PC-3 (cell line): ENCODE measurements at regions not wholly inside any gene's neighbourhood (a gene's known extent, or its start where the extent isn't known, plus 50 kb on each side); places are given as distances from the start of the nearest gene placed in this dataset.

Experiments used
- ATAC-seq: fragments of 200-7000 bp; cut with Tn5 transposase; 2 replicates; pipeline ENCODE4 v1.9.1; 2020; ENCODE audit warnings: mild to moderate bottlenecking, moderate library complexity
- BruUV-seq: library from RNA; stranded (reverse); fragments of 400-500 nt; replicated peaks from 2 replicates; lab custom pipeline; 2021; lab: Mats Ljungman, UMichigan
- CTCF ChIA-PET: fragments of 300-600 bp; sonication (Branson Sonifier 250); formaldehyde crosslinking; loops from one replicate; lab custom pipeline; 2022; ENCODE audit warnings: antibody characterized with exemption; lab: Charles Lee
- POLR2A ChIA-PET: fragments of 300-600 bp; sonication (Branson Sonifier 250); formaldehyde crosslinking; loops from one replicate; lab custom pipeline; 2022; ENCODE audit warnings: antibody characterized with exemption; ENCODE audit not compliant: unreplicated experiment; lab: Charles Lee
- DNase-seq: peaks from one replicate; pipeline ENCODE4 v3.0.0-alpha.2; 2015
- H2AFZ ChIP-seq: fragments of 300-600 bp; sonication (generic); 2 replicates; pipeline ENCODE4 v1.6.0; 2016; ENCODE audit warnings: antibody characterized with exemption, low read length
- H3F3A ChIP-seq: fragments of 300-600 bp; sonication (generic); one replicate; pipeline ENCODE4 v1.6.0; 2017; ENCODE audit warnings: antibody characterized with exemption, low read length, control low read depth, mild to moderate bottlenecking; ENCODE audit not compliant: unreplicated experiment
- H3K27ac ChIP-seq: fragments of 300-600 bp; sonication (generic); 2 replicates; pipeline ENCODE4 v1.5.1; 2016; ENCODE audit warnings: mild to moderate bottlenecking, low read length
- H3K27me3 ChIP-seq: fragments of 300-600 bp; sonication (generic); 2 replicates; pipeline ENCODE4 v1.6.1; 2016; ENCODE audit warnings: low read length, mixed read lengths
- H3K36me3 ChIP-seq: fragments of 300-600 bp; sonication (generic); 2 replicates; pipeline ENCODE4 v1.6.1; 2016; ENCODE audit warnings: low read depth, mixed run types, low read length, mixed read lengths
- H3K4me1 ChIP-seq: fragments of 300-600 bp; sonication (generic); 2 replicates; pipeline ENCODE4 v1.5.1; 2016; ENCODE audit warnings: low read length; ENCODE audit not compliant: insufficient read depth
- H3K4me2 ChIP-seq: fragments of 300-600 bp; sonication (generic); 2 replicates; pipeline ENCODE4 v1.6.0; 2016; ENCODE audit warnings: low read length
- H3K4me3 ChIP-seq: fragments of 300-600 bp; sonication (generic); 2 replicates; pipeline ENCODE4 v1.5.1; 2016; ENCODE audit warnings: mild to moderate bottlenecking, low read length, mixed read lengths
- H3K79me2 ChIP-seq: fragments of 300-600 bp; sonication (generic); 2 replicates; pipeline ENCODE4 v1.6.1; 2017; ENCODE audit warnings: low read length, mixed read lengths
- H3K9ac ChIP-seq: fragments of 300-600 bp; sonication (generic); 2 replicates; pipeline ENCODE4 v1.6.0; 2016; ENCODE audit warnings: mild to moderate bottlenecking, low read length
- H3K9me2 ChIP-seq: fragments of 300-600 bp; sonication (generic); replicated peaks from 2 replicates; pipeline ENCODE4 v1.6.1; 2016; ENCODE audit warnings: mixed run types, low read length, mixed read lengths
- H3K9me3 ChIP-seq: fragments of 300-600 bp; sonication (generic); 2 replicates; pipeline ENCODE4 v1.6.1; 2016; ENCODE audit warnings: low read length, mixed read lengths
- H4K20me1 ChIP-seq: fragments of 300-600 bp; sonication (generic); 2 replicates; pipeline ENCODE4 v1.6.1; 2016; ENCODE audit warnings: low read length, mixed read lengths
- EZH2 ChIP-seq: fragments of 300-600 bp; sonication (generic); IDR thresholded peaks from one replicate; pipeline ENCODE4 v1.6.1; 2017; ENCODE audit warnings: antibody characterized with exemption, mild to moderate bottlenecking, low read length; ENCODE audit not compliant: unreplicated experiment
- EZH2phosphoT487 ChIP-seq: fragments of 300-600 bp; sonication (generic); IDR thresholded peaks from 2 replicates; pipeline ENCODE4 v1.6.1; 2018; ENCODE audit warnings: mild to moderate bottlenecking, antibody characterized with exemption, low read length, borderline replicate concordance
- intact Hi-C: fragments of 100-400 bp; cut with micrococcal nuclease; formaldehyde crosslinking; loops from 2 replicates; pipeline ENCODE4 v1.9.0; 2023
- TF ChIP-seq, protein P1 (sequence below): fragments of 300-600 bp; sonication (generic); conservative IDR thresholded peaks from 2 replicates; pipeline ENCODE4 v1.5.1; 2017; ENCODE audit warnings: antibody characterized with exemption, low read depth, mild to moderate bottlenecking, low read length

DNA sequence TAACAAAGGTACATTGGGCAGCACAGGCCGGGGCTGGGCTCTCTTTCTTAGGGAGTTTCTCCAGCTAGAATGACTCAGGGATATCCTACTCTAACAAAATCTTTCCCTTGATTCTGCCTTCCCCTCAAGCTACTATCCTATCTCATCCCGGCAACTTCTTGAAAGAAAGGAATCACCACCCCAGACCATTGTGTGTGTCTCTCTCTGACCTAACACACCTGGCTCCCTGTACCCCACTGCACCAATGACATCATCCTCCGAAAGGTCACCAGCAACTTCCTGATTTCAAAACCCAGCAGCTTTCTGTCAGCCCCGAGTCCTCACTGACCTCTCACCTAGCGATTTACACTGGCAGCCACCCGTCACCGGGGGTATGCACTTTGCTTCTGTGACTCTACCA is 72.1 kb upstream of the MAP4K4 start:
- no peak overlapping the region for H3K4me2 ChIP-seq
- H4K20me1 ChIP-seq, result no peaks in the 10 kb centered on the region
- intact Hi-C loops, result no loop called here
- H3K27me3 ChIP-seq, result no peaks in the 10 kb centered on the region
- BruUV-seq, result no TSS peak
- no peak overlapping the region for H3K9ac ChIP-seq
- H3K36me3 ChIP-seq, result no peaks in the 10 kb centered on the region
- H3K4me3 ChIP-seq, result no peak overlapping the region
- no peaks in the 10 kb centered on the region for H3F3A ChIP-seq
- no peaks in the 10 kb centered on the region for H3K9me2 ChIP-seq
- peak overlapping the region; percentile 7; the same call in 1 of the 2 replicates for H2AFZ ChIP-seq
- H3K27ac ChIP-seq, result no peak overlapping the region
- no peaks in the 10 kb centered on the region for H3K79me2 ChIP-seq
- no peak for DNase-seq
- ATAC-seq, result no peak
- ChIA-PET CTCF (no interaction called here), POLR2A (interaction anchor here (0.6 kb wide), 1 partner anchor 41 kb away, joined by 6 read pairs; no protein-coding TSS in a partner anchor)
- no peaks in the 10 kb centered on the region for H3K9me3 ChIP-seq
- TF ChIP-seq EZH2phosphoT487, result no peak
- TF ChIP-seq, protein P1, sequence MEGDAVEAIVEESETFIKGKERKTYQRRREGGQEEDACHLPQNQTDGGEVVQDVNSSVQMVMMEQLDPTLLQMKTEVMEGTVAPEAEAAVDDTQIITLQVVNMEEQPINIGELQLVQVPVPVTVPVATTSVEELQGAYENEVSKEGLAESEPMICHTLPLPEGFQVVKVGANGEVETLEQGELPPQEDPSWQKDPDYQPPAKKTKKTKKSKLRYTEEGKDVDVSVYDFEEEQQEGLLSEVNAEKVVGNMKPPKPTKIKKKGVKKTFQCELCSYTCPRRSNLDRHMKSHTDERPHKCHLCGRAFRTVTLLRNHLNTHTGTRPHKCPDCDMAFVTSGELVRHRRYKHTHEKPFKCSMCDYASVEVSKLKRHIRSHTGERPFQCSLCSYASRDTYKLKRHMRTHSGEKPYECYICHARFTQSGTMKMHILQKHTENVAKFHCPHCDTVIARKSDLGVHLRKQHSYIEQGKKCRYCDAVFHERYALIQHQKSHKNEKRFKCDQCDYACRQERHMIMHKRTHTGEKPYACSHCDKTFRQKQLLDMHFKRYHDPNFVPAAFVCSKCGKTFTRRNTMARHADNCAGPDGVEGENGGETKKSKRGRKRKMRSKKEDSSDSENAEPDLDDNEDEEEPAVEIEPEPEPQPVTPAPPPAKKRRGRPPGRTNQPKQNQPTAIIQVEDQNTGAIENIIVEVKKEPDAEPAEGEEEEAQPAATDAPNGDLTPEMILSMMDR, result no peak
- TF ChIP-seq EZH2, result no peak
- peaks cover 10% of the 10 kb centered on the region for H3K4me1 ChIP-seq

DNA sequence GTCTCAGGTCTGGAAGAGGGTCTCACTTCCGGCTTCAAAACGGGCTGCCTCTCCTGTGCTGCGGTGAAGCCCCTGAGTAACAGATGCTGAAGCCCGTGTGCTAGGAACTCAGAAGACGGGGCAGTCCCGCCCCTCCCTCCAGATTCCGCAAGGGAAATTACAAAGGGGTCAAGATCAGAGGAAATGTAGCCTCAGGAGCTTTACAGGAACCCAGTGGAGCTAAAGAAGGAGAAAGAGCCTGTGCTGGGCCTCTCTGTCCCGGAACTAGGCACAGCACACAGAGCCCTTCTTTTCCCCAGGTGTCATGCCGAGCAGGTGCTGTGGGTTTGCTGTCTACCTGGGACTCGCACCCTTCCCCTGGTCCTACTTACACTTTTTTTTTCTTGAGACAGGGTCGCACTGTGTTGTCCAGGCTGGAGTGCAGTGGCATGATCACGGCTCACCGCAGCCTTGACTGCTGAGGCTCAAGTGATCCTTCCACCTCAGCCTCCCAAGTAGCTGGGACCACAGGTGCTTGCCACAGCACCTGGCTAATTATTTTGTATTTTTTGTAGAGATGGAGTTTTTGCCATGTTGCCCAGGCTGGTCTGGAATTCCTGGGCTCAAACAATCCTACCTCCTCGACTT is 72.7 kb upstream of the MAP4K4 start:
- ChIA-PET CTCF (no interaction called here), POLR2A (interaction anchor here (0.6 kb wide), 1 partner anchor 40 kb away, joined by 6 read pairs; no protein-coding TSS in a partner anchor)
- no peak for DNase-seq
- H3F3A ChIP-seq, result no peaks in the 10 kb centered on the region
- H4K20me1 ChIP-seq, result no peaks in the 10 kb centered on the region
- no peaks in the 10 kb centered on the region for H3K9me2 ChIP-seq
- H3K9me3 ChIP-seq, result no peaks in the 10 kb centered on the region
- no peak for ATAC-seq
- no peak overlapping the region for H3K4me3 ChIP-seq
- H3K27ac ChIP-seq, result no peak overlapping the region
- H3K4me2 ChIP-seq, result no peak overlapping the region
- peak overlapping the region; percentile 7; the same call in 1 of the 2 replicates for H2AFZ ChIP-seq
- intact Hi-C loops, result no loop called here
- H3K4me1 ChIP-seq, result peaks cover 6% of the 10 kb centered on the region; the same call in 1 of the 2 replicates
- TF ChIP-seq EZH2 (no peak), EZH2phosphoT487 (no peak)
- TF ChIP-seq, protein P1, result no peak
- no peaks in the 10 kb centered on the region for H3K27me3 ChIP-seq
- H3K9ac ChIP-seq, result no peak overlapping the region
- no peaks in the 10 kb centered on the region for H3K36me3 ChIP-seq
- BruUV-seq, result no TSS peak
- no peaks in the 10 kb centered on the region for H3K79me2 ChIP-seq

DNA sequence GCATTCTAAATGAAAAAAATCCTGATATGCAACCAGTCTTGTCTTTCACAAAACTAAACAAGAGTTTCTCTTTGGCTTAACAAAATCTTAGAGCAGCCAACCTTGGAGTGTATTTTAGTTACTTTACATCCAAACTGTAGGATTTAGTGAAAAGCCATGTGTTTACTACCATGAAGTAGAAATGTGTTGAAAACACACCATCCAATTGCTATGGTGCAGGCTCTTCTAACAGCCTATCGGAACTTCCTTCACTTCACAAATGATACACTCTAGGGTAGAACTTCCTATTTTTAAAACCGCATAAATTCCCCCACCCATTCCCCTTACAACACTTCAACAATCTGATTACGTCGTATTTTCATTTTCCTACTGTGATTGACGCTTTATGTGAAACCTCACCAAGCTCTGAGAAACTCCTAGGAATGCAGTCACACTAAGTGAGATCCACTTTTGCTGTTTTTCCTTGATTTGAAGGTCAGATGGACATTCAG is 74.4 kb upstream of the MAP4K4 start:
- H3K27me3 ChIP-seq, result no peaks in the 10 kb centered on the region
- CTCF ChIA-PET, result no interaction called here
- H3F3A ChIP-seq, result no peaks in the 10 kb centered on the region
- H3K79me2 ChIP-seq, result no peaks in the 10 kb centered on the region
- H2AFZ ChIP-seq, result no peak overlapping the region
- H3K4me2 ChIP-seq, result no peak overlapping the region
- TF ChIP-seq, protein P1, result no peak
- TF ChIP-seq EZH2phosphoT487, result no peak
- TF ChIP-seq EZH2, result no peak
- ATAC-seq, result no peak
- H3K36me3 ChIP-seq, result no peaks in the 10 kb centered on the region
- H3K4me1 ChIP-seq, result peaks cover 4% of the 10 kb centered on the region; the same call in 1 of the 2 replicates
- DNase-seq, result no peak
- POLR2A ChIA-PET, result no interaction called here
- H3K9me3 ChIP-seq, result no peaks in the 10 kb centered on the region
- H3K27ac ChIP-seq, result no peak overlapping the region
- BruUV-seq, result no TSS peak
- no peaks in the 10 kb centered on the region for H3K9me2 ChIP-seq
- H4K20me1 ChIP-seq, result no peaks in the 10 kb centered on the region
- intact Hi-C loops, result no loop called here
- H3K4me3 ChIP-seq, result no peak overlapping the region
- H3K9ac ChIP-seq, result no peak overlapping the region
